Left cardiac atrium (tissue), 4 donors: ENCODE measurements at regions not wholly inside any gene's neighbourhood (a gene's known extent, or its start where the extent isn't known, plus 50 kb on each side); places are given as distances from the start of the nearest gene placed in this dataset.
A peak's percentile ranks its signal among the peaks of the same experiment; 100 is the strongest.

Experiments
- ATAC-seq, 2 donors: fragments of 200-7000 bp; cut with Tn5 transposase; one replicate each; pipeline ENCODE4 v1.9.1; 2020; ENCODE audit warnings: mild to moderate bottlenecking in 2 of 2, moderate library complexity in 2 of 2
- DNase-seq: peaks from one replicate; pipeline ENCODE4 v3.0.0-alpha.2; 2020
- intact Hi-C, 2 donors: fragments of 100-400 bp; cut with DNase I; formaldehyde crosslinking; loops; one replicate each; pipeline versions ENCODE4 v1.14.1 to v1.15.1; 2022 to 2023
- donor health status: DM: no; HTN: yes; CAD: no.
- donor health status: DM: no; HTN: yes; CAD: no; lungs with severe emphysema.
- donor health status: DM: yes; HTN: yes; CAD: no.
- donor health status: Dilated cardiomyopathy.

DNA sequence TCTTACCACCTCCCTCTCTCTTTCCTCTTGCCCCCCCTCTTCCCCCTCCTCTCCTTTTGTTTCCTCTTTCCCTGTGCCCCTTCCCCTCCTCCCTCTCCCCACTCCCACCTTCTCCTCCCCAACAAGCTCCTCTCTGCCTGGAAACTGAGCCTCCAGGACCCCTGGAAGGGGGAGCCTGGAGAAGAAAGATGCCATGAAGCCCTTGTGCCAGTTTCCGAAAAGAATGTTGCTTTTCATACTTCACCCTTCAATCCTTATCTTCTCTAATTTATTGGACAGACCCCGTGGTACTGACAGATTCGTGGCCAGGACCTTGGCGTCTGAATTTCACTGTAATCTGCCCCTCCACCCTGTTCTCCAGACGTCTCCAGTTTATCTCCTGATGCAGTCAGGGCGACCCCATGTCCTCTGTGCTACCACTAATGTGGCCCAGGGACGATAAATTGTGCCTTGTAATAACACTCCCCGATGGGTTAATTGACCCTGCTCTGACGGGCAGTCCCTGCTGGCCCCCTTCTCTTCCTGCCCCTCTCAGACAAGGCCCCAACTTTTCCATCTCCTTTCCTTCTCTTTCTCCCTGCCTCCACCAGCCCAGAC, 138.4 kb upstream of the GSE1 start:
- intact Hi-C loops, result no loop called here
- DNase-seq (no peak), ATAC-seq (peak in 1 of 2 donors; percentile 11)

DNA sequence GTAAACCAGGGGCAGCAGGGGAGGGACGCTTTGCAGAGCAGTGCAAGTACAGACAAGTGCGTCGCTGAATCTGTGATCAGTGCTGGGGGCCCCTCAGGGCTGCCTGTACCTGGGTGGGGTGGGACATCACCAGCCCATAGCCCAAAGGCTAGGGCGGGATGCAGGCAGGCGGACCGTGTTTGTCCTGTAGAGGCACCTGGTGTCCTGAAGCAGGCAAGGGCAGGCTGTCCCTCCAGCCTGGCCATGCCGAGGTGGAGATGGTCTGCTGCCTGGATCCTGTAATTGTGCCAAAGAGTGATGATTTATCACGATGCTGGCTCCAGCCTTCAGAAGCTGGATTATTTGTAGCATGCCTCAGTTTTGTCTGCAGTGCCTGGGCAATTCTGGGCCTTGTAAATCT, 137.9 kb upstream of the GSE1 start:
- DNase-seq (no peak), ATAC-seq (peak; percentile 1 to 6)
- intact Hi-C loops, result no loop called here

DNA sequence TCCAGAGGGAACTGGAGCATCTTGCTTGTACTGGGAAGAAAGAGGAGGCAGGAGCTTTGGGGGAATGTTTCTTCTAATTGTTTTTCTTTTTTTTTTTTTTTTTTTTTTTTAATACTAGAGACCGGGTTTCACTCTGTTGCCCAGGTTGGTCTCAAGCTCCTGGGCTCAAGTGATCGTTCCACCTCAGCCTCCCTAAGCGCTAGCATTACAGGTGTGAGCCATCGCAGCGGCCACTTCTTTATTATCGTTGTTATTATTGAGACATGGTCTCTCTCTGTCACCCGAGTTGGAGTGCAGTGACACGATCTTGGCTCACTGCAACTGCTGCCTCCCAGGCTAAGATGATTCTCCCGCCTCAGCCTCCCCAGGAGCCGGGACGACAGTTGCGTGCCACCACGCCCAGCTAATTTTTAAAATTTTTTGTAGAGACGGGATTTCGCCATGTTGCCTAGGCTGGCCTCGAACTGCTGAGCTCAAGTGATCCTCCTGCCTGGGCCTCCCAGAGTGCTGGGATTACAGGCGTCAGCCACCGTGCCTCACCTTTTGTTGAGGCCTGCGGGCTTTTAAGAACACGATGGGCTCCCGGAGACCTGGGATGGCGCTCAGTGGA, 137.3 kb upstream of the GSE1 start:
- no peak for ATAC-seq

GRCh38 chr16:85476389-85476788, 136.7 kb upstream of the GSE1 start:
- no peak for ATAC-seq

More for the DNA sequence above, 137.3 kb upstream of the GSE1 start:
- DNase-seq, result no peak
- intact Hi-C loops, result no loop called here

DNA sequence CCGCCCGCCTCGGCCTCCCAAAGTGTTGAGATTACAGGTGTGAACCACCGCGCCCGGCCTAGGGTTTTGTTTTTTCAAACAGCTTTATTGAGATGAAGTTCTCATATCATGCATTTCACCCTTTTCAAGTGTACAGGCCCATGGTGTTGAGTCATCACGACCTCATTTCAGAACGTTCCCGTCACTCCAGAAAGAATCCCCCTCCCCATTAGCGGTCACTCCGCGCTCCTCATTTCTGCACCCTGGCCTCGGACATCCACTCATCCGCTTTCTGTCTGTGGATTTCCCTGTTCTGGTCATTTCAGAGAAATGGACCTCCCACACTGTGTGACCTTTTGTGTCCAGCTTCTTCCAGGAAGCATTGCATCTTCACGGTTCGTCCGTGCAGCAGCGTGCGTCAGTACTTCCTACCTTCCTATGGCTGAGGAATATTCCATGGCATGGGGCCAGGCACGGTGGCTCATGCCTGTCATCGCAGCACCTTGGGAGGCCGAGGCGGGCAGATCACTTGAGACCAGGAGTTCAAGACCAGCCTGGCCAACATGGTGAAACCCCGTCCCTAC, 135.2 kb upstream of the GSE1 start:
- DNase-seq, result no peak
- intact Hi-C loops, result no loop called here
- ATAC-seq, result no peak

More at GRCh38 chr16:85476389-85476788, 136.7 kb upstream of the GSE1 start:
- DNase-seq, result no peak
- intact Hi-C loops, result no loop called here

- DNase-seq (no peak), ATAC-seq (peak in 1 of 2 donors; percentile 17)
- intact Hi-C loops, result no loop called here
These were observed 133.0 kb upstream of the GSE1 start for GRCh38 chr16:85479972-85480726.

- DNase-seq (no peak), ATAC-seq (peak in 1 of 2 donors; percentile 81)
- intact Hi-C loops, result no loop called here
These were observed 132.4 kb upstream of the GSE1 start for GRCh38 chr16:85480727-85481101.

DNA sequence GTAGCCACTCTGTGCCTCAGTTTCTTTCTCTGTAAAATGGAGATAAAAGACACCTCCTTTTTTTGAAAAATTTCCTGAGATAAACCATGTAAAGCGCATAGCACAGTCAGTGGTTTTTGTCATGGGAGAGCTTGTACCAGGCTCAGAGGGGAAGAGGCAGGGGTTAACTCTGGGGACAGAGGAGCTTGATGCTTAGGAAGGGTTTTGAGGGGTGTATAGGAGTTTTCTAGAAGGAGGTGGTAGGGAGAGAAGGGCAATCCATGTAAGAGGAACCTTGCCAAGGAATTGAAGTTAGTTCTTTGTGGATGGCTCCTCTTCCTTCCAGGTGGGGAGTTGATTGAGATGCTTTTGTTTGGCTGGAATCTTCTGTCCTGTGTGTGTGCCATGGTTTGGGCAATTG, 131.9 kb upstream of the GSE1 start:
- DNase-seq, result no peak
- ATAC-seq, result no peak
- intact Hi-C loops, result no loop called here

DNA sequence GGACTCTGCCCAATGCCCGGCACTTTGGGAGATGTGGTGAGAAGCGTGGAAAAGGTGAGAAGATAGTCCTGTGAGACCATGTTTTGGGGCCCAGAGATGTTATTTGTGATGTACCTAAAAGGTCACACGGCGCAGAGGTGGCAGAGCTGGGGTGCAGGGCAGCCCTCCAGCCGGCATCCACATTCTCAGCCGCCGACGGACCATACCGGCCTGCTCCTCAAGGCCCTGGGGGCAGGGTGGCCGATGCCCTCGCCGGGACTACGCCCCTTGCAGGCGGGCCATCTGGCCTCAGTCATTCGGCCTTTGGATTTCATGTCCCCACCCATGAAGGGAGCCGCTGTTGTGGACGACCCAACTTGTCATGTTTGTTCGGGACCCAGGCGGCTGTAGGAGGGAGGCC, 131.4 kb upstream of the GSE1 start:
- ATAC-seq, result no peak
- DNase-seq, result no peak
- intact Hi-C loops, result no loop called here

DNA sequence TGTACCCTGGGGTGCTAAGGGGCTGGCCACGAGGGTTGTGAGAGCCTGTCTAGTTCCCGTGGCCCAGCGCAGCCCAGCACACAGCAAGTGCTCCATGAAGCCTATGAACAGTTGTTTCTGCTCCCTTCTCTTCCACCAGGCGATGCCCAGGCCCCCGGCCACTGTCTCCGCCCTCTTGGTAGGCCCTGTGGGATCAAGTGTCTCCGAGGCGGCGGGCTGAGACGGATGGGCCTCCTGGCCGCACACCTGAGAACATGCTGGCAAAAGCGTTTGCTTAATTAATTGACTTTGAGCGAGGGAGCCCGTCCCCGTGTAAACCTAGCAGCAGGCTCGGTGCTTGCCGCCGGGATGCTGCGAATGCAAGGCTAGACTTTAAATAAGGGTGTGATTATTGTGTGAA, 129.7 kb upstream of the GSE1 start:
- ATAC-seq (no peak), DNase-seq (no peak)
- intact Hi-C loops, result no loop called here

DNA sequence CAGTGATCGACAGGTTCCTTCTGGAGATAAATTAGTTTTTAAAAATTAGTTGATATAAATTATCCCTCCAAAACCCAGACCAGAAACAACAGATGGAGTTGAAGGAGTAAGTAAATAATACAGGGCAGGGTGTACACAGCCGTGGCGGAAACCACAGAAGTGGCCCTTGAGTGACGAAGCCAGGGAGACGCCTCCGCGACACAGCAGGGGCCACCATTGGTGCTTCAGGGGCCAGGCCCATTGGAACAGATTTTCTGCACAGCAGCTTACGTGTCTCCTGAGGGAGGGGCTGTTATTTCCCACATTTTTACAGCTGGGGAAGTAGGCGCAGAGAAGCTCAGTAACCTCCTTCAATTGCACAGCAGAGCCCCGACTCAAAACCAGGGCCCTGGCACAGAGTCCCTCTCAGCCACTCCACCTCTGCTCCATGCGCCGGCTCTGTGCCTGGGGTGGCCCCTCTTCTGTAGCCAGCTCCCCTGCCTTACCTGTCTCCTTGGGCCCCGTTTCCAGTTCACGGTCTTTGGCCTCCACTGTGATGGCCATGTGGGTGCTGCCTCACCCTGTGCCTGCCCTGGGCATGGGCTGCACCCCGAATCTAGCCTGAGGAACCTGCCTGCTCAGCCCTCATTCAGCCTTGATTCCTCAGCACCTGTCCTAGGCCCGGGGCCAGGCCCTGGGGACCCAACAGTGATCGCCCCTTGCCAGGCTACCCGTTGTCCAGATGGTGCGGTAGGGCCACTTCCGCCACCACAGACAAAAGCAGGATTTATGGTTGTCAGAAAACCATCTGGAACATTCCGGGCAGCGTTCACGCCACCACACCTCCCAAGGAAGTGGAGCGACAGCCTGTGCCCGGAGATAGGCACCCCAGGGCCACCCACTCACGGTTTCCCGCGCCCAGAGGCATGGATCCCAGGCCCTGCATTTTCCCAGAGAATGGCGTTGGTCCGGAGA, 128.5 kb upstream of the GSE1 start:
- intact Hi-C loops, result no loop called here
- no peak for DNase-seq
- ATAC-seq, result no peak

DNA sequence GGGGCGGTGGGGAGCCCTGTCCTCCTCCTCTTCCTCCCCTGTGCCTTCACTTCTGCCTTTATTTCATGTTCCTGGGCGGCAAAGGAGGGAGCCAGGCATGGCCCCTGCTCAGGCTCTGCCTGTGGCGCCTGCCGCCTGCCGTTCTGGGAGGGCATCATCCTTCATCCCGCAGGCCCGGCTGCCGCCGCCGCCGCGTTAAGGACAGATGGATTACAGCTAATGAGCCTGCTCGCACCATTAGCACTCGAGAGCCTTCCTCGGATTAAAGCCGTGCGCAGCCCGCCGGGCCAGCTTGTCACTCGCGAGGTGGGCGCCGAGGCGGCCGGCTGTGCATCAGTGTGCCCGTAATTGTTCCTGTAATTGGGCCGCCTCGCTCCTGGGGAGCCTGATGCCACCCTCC, 127.7 kb upstream of the GSE1 start:
- intact Hi-C loops, result no loop called here
- no peak for ATAC-seq
- DNase-seq, result no peak

- DNase-seq, result no peak
- no peak for ATAC-seq
- intact Hi-C loops, result no loop called here
These were observed 126.7 kb upstream of the GSE1 start for GRCh38 chr16:85486256-85486915.

DNA sequence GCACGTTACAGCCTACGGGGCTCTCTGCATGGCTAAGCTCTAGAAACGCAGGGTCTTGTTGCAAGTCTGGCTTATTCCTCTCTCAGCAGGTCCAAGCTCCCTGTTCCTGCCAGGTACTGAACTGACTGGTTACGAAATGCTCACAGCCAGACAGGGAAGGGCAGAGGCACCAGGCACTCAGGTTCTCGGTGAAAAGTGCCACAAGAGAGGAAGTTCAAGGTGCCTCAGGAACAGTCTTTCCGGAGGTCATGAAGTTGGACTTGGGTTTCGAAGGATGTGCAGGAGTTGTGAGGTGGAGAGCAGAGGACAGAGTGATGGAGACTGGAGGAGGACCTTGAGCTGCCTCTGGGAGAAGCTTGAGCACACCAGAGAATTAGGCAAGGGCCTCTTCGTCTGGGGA, 124.7 kb upstream of the GSE1 start:
- DNase-seq, result no peak
- intact Hi-C loops, result no loop called here
- no peak for ATAC-seq

GRCh38 chr16:85490407-85491057, 122.6 kb upstream of the GSE1 start:
- DNase-seq (no peak), ATAC-seq (no peak)
- intact Hi-C loops, result no loop called here

DNA sequence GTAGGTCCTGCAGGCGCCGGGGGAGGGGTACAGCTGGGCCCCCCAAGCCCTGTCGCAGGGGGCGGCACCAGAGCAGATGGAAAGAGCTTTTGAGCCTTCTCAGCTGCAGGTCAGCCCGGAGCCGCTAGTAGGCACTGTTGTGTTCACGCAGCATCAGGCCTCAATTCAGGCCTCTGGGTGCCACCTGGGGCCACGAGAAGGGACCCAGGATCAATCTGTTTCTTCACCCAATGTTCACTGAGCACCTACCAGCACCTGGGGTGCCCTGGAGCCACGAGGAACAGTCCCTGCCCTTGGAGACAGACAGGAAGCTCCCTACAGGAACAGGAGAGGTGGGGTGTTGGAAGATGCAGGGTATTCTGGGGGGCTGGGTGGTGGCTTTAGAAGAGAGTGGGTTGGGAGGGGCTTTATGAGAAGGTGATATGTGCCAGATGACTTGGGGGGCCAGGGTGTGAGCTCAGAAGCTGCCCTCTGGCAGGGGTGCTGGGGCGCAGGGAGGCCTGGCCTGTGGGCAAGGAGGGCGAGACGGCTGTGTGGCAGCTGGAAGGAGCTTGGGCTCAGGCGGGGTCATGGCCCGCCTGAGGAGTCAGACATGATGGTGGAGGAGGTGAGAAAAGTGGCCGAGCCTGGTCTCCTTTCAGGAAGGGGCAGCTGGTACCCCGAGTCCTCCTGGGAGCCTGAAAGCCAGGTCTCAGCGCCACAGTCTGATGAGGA, 121.9 kb upstream of the GSE1 start:
- ATAC-seq (no peak), DNase-seq (no peak)
- intact Hi-C loops, result no loop called here

DNA sequence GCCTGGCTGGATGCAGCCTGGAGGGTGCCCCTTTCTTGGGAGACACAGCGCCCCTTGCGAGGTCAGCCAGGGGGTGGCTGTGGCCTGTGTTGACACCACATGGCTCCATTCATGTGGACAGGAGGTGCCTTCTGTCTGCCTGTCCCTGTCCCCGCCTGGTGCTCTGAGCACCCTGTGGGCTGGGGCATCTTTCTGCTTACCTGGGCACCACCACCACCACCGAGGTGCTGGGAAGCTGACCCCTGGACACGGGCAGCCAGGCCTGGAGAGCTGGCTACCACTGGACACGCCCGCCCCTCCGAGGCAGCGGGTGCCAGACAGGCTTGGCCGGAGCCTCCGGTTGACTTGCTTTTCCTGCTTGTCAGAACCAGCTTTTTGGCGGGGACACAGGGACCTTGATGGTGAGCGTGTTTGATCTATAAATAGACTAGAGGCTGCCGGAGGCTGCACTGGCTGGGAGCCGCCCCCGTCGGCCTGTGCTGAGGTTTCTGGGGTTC, 121.3 kb upstream of the GSE1 start:
- peak; percentile 84 for DNase-seq
- ATAC-seq, result peak; percentile 84 to 88
- intact Hi-C loops, result no loop called here
